ENCODE measurements at regions not wholly inside any gene's neighbourhood (a gene's known extent, or its start where the extent isn't known, plus 50 kb on each side); places are given as distances from the start of the nearest gene placed in this dataset.

- TF ChIP-seq, protein P1, sequence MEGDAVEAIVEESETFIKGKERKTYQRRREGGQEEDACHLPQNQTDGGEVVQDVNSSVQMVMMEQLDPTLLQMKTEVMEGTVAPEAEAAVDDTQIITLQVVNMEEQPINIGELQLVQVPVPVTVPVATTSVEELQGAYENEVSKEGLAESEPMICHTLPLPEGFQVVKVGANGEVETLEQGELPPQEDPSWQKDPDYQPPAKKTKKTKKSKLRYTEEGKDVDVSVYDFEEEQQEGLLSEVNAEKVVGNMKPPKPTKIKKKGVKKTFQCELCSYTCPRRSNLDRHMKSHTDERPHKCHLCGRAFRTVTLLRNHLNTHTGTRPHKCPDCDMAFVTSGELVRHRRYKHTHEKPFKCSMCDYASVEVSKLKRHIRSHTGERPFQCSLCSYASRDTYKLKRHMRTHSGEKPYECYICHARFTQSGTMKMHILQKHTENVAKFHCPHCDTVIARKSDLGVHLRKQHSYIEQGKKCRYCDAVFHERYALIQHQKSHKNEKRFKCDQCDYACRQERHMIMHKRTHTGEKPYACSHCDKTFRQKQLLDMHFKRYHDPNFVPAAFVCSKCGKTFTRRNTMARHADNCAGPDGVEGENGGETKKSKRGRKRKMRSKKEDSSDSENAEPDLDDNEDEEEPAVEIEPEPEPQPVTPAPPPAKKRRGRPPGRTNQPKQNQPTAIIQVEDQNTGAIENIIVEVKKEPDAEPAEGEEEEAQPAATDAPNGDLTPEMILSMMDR (IDR thresholded peaks at IDR 0.05), result no peak
- TF ChIP-seq POLR2A (IDR thresholded peaks at IDR 0.05), result no peak
- no peak for TF ChIP-seq POLR2AphosphoS5 (IDR thresholded peaks at IDR 0.05; ENCODE audit: insufficient read depth in 1 of 2, low read depth in 1 of 2)
Observed at GRCh38 chr15:27646531-27646930, 452.6 kb downstream of the OCA2 start.

All from vagina (tissue), 2 donors.